ENCODE measurements at regions not wholly inside any gene's neighbourhood (a gene's known extent, or its start where the extent isn't known, plus 50 kb on each side); places are given as distances from the start of the nearest gene placed in this dataset.

DNA sequence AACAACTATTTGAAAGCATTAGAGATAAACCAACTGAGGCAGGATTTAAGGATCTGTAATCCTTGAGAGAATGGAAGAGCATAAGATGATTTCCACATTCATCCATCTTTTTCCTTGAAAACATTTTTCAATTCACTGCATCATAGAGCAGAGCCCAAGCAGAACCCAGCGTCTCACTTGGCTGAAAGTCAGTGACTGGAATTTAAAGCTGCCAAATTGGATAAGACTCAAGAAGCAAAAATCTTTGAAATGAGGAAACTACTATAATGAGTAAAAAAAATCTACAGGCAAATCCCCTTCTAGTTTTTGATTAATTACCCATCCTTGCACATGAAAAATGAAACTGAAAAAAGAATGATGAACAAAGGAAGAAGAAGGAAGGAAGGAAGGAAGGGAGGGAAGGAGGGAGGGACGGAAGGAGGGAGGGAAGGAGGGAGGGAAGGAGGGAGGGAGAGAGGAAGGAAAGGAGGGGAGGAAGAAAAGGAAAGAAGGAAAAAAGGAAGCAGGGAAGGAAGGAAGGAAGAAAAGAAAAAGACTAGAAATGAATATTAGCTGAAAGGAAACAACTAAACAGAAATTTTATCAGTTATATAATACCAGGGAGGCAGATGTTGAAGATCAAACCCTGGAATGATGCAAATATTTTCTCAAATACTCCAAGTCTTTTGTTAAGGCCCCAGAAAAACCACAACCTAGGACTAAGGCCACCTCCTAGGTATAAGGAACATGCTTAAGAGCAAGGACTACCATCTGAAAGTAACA lies 336.3 kb upstream of the MAGI2 start:
- TF ChIP-seq EZH2 (IDR thresholded peaks at IDR 0.05), result no peak
- TF ChIP-seq POLR2AphosphoS5 (IDR thresholded peaks at IDR 0.05; ENCODE audit: borderline replicate concordance, low read depth, low read length), result no peak
- TF ChIP-seq FOXP2 (optimal IDR thresholded peaks at IDR 0.05; ENCODE audit: control extremely low read depth, extremely low read length, insufficient read depth), result no peak
